HepG2 (cell line): ENCODE measurements at regions not wholly inside any gene's neighbourhood (a gene's known extent, or its start where the extent isn't known, plus 50 kb on each side); places are given as distances from the start of the nearest gene placed in this dataset.

Experiments used
- ATAC-seq: fragments of 200-7000 bp; cut with Tn5 transposase; 3 replicates; pipeline ENCODE4 v1.9.1; 2020; ENCODE audit warnings: mild to moderate bottlenecking, moderate library complexity
- BruUV-seq: library from RNA; stranded (reverse); fragments of 400-500 nt; replicated peaks from 2 replicates; lab custom pipeline; 2021; lab: Mats Ljungman, UMichigan
- CTCF ChIA-PET: fragments of 300-600 bp; formaldehyde crosslinking; extraction: SDS; loops from one replicate; lab custom pipeline; 2021; ENCODE audit warnings: low total read pairs, inconsistent platforms, low intra/inter-chr PET ratio; lab: Yijun Ruan, JAX
- POLR2A ChIA-PET: fragments of 350-600 bp; sonication (Branson Sonifier 250); formaldehyde crosslinking; loops from one replicate; lab custom pipeline; 2020; ENCODE audit warnings: antibody characterized with exemption, inconsistent platforms; lab: Yijun Ruan, JAX
- DNase-seq: peaks from one replicate; pipeline ENCODE4 v3.0.0-alpha.2; 2015; ENCODE audit warnings: low spot score
- FAIRE-seq: peaks from 3 replicates; lab custom pipeline; 2011; peaks lifted over from hg19 to GRCh38; lab: Jason Lieb, UNC
- H2AFZ ChIP-seq: one replicate; pipeline ENCODE4 v1.6.1; 2011; ENCODE audit warnings: low read length, inconsistent platforms
- H3K27ac ChIP-seq: fragments of 300-600 bp; 3 replicates; pipeline ENCODE4 v1.8.0; 2011; ENCODE audit warnings: mixed run types, mild to moderate bottlenecking, mixed read lengths, low read length, inconsistent platforms; ENCODE audit not compliant: insufficient read depth; ENCODE audit errors: extremely low read length
- H3K27me3 ChIP-seq, 2 experiments: fragments of 200-600 bp in 1 of 2; 2 replicates in 1 of 2; 3 replicates in 1 of 2; pipeline versions ENCODE4 v1.6.0 to v1.8.0; 2011; ENCODE audit warnings: low read length in 2 of 2, mild to moderate bottlenecking in 2 of 2, moderate library complexity in 2 of 2, inconsistent platforms in 1 of 2; ENCODE audit not compliant: insufficient read depth in 2 of 2, control insufficient read depth in 1 of 2
- H3K36me3 ChIP-seq, 2 experiments: fragments of 200-600 bp in 1 of 2; replicated peaks in 1 of 2; 2 replicates in 1 of 2; 3 replicates in 1 of 2; pipeline versions ENCODE4 v1.5.1 to v1.8.0; 2011; ENCODE audit warnings: low read length in 2 of 2, inconsistent platforms in 1 of 2; ENCODE audit not compliant: insufficient read depth in 2 of 2, control insufficient read depth in 1 of 2
- H3K4me1 ChIP-seq: 2 replicates; pipeline ENCODE4 v1.5.1; 2012; ENCODE audit warnings: low read length, inconsistent platforms; ENCODE audit not compliant: insufficient read depth
- H3K4me2 ChIP-seq: 2 replicates; pipeline ENCODE4 v1.6.0; 2011; ENCODE audit warnings: low read depth, low read length, inconsistent platforms
- H3K4me3 ChIP-seq, 3 experiments: fragments of 200-600 bp in 1 of 3; sonication (generic), shearing (Covaris generic) in 1 of 3; replicated peaks in 1 of 3; 2 replicates each; pipeline ENCODE4 v1.5.1; 2011 to 2016; ENCODE audit warnings: low read length in 3 of 3, inconsistent platforms in 2 of 3, low read depth in 2 of 3, mild to moderate bottlenecking in 2 of 3, control low read depth in 1 of 3, mixed read lengths in 1 of 3; ENCODE audit not compliant: insufficient read depth in 1 of 3
- H3K79me2 ChIP-seq: one replicate; pipeline ENCODE4 v1.6.1; 2011; ENCODE audit warnings: low read length, inconsistent platforms; ENCODE audit not compliant: insufficient read depth
- H3K9ac ChIP-seq: 2 replicates; pipeline ENCODE4 v1.6.0; 2011; ENCODE audit warnings: mild to moderate bottlenecking, low read depth, low read length, inconsistent platforms; ENCODE audit not compliant: insufficient read depth
- H3K9me3 ChIP-seq: 2 replicates; pipeline ENCODE4 v1.5.1; 2012; ENCODE audit warnings: mild to moderate bottlenecking, low read length
- H4K20me1 ChIP-seq: 2 replicates; pipeline ENCODE4 v1.6.0; 2011; ENCODE audit warnings: inconsistent platforms, mild to moderate bottlenecking, low read length, moderate library complexity; ENCODE audit not compliant: insufficient read depth
- ARID4A ChIP-seq: sonication (generic); formaldehyde crosslinking; IDR thresholded peaks from 2 replicates; pipeline ENCODE4 v1.5.0; 2020; ENCODE audit warnings: mild to moderate bottlenecking, missing genetic modification reagents, borderline replicate concordance
- HDAC2 ChIP-seq: sonication (generic); formaldehyde crosslinking; IDR thresholded peaks from 2 replicates; pipeline ENCODE4 v1.4.0; 2020; ENCODE audit warnings: missing genetic modification reagents
- HOXD1 ChIP-seq: sonication (generic); formaldehyde crosslinking; IDR thresholded peaks from 2 replicates; pipeline ENCODE4 v1.5.0; 2020; ENCODE audit warnings: missing genetic modification reagents
- KLF9 ChIP-seq: IDR thresholded peaks from 2 replicates; pipeline ENCODE4 v1.6.1; 2016; ENCODE audit warnings: low read depth
- MAFF ChIP-seq: IDR thresholded peaks from 2 replicates; pipeline ENCODE4 v1.6.1; 2011; ENCODE audit warnings: low read depth, low read length, improper control_type of control experiment
- MAFK ChIP-seq, 2 experiments: IDR thresholded peaks in 1 of 2; conservative IDR thresholded peaks in 1 of 2; 2 replicates each; pipeline ENCODE4 v1.6.1; 2011; ENCODE audit warnings: improper control_type of control experiment in 2 of 2, low read length in 2 of 2
- MXD3 ChIP-seq: IDR thresholded peaks from 2 replicates; pipeline ENCODE4 v1.6.1; 2016; ENCODE audit warnings: mild to moderate bottlenecking, missing biosample characterization, missing genetic modification reagents
- WGBS: methylation state at CpG from one replicate; pipeline ENCODE4 v1.1.6; 2017; ENCODE audit warnings: low lambda C conversion rate; 5-methylcytosine and 5-hydroxymethylcytosine counted together
- in situ Hi-C: cut with HindIII; loops from 2 replicates; pipeline ENCODE4 v1.10.0; 2017; ENCODE audit warnings: low pct_unique_long_range_greater_than_20kb; ENCODE audit not compliant: extremely low pct_ligation_motif_present
- intact Hi-C: fragments of 100-400 bp; cut with micrococcal nuclease; formaldehyde crosslinking; loops from one replicate; pipeline ENCODE4 v1.10.0; 2022; ENCODE audit not compliant: unreplicated experiment

GRCh38 chr13:83601539-83601938 is 280.7 kb downstream of the SLITRK1 start:
- CTCF ChIA-PET, result no interaction called here
- Histone ChIP-seq H2AFZ (no peak overlapping the region), H3K4me1 (no peaks in the 10 kb centered on the region), H3K27ac (no peak overlapping the region), H3K4me3 (no peak overlapping the region), H3K79me2 (no peaks in the 10 kb centered on the region), H3K4me2 (no peak overlapping the region), H4K20me1 (no peaks in the 10 kb centered on the region), H3K27me3 (no peaks in the 10 kb centered on the region), H3K9ac (no peak overlapping the region), H3K9me3 (peaks cover 40% of the 10 kb centered on the region), H3K36me3 (no peaks in the 10 kb centered on the region)
- 0% methylated on average over 1 of the region's 1 CpG for WGBS
- no peak for DNase-seq
- intact Hi-C loops (no loop called here), in situ Hi-C loops (no loop called here)
- BruUV-seq, result no TSS peak
- peak in 1 of 2 experiments; percentile 71; a peak in 2 of 4 replicates for TF ChIP-seq MAFK (conservative IDR thresholded peaks at IDR 0.05 in 1 of 2, IDR thresholded peaks at IDR 0.05 in 1 of 2; ENCODE audit: low read length in 2 of 2)
- TF ChIP-seq ARID4A (CRISPR knock-in tag), result no peak
- TF ChIP-seq HDAC2 (CRISPR knock-in tag), result no peak
- TF ChIP-seq HOXD1 (CRISPR knock-in tag), result no peak
- no peak for TF ChIP-seq KLF9
- TF ChIP-seq MAFF, result peak; percentile 35; the same call in 1 of the 2 replicates
- no peak for TF ChIP-seq MXD3 (CRISPR knock-in tag)
- no peak for ATAC-seq
- POLR2A ChIA-PET, result no interaction called here
- no peak for FAIRE-seq
